Parathyroid adenoma (tissue), 2 donors: ENCODE measurements at regions not wholly inside any gene's neighbourhood (a gene's known extent, or its start where the extent isn't known, plus 50 kb on each side); places are given as distances from the start of the nearest gene placed in this dataset.

Source experiments
- H2AFZ ChIP-seq: fragments of 300-600 bp; sonication (generic); one replicate; pipeline ENCODE4 v1.7.0; 2017; ENCODE audit warnings: antibody characterized with exemption, mild to moderate bottlenecking
- H3K27ac ChIP-seq: fragments of 300-600 bp; sonication (generic); one replicate; pipeline ENCODE4 v1.7.0; 2017
- H3K27me3 ChIP-seq: fragments of 300-600 bp; sonication (generic); one replicate; pipeline ENCODE4 v1.7.0; 2017; ENCODE audit warnings: low read length; ENCODE audit not compliant: control insufficient read depth, insufficient read depth
- H3K36me3 ChIP-seq: fragments of 300-600 bp; sonication (generic); one replicate; pipeline ENCODE4 v1.7.0; 2017; ENCODE audit warnings: low read length; ENCODE audit not compliant: control insufficient read depth, insufficient read depth
- H3K4me1 ChIP-seq: fragments of 300-600 bp; sonication (generic); one replicate; pipeline ENCODE4 v1.7.0; 2017; ENCODE audit warnings: control low read depth
- H3K4me2 ChIP-seq: fragments of 300-600 bp; sonication (generic); one replicate; pipeline ENCODE4 v1.7.0; 2017; ENCODE audit warnings: low read length
- H3K4me3 ChIP-seq: fragments of 300-600 bp; sonication (generic); one replicate; pipeline ENCODE4 v1.7.0; 2017; ENCODE audit warnings: low read depth, low read length
- H3K79me2 ChIP-seq: fragments of 300-600 bp; sonication (generic); one replicate; pipeline ENCODE4 v1.7.0; 2017; ENCODE audit warnings: control low read depth
- H3K9ac ChIP-seq: fragments of 300-600 bp; sonication (generic); one replicate; pipeline ENCODE4 v1.7.0; 2017; ENCODE audit warnings: mild to moderate bottlenecking
- H3K9me3 ChIP-seq: fragments of 300-600 bp; sonication (generic); one replicate; pipeline ENCODE4 v1.7.0; 2017; ENCODE audit warnings: low read length; ENCODE audit not compliant: control insufficient read depth
- CTCF ChIP-seq: fragments of 300-600 bp; sonication (generic); IDR thresholded peaks from one replicate; pipeline ENCODE4 v1.7.0; 2017; ENCODE audit warnings: antibody characterized with exemption, mild to moderate bottlenecking
- donor health status: primary hyperparathyroidism.

GRCh38 chr11:109769858-109770257, 323.3 kb upstream of the ZC3H12C start:
- H3K79me2 ChIP-seq, result no peaks in the 10 kb centered on the region
- no peak overlapping the region for H3K4me3 ChIP-seq
- H3K4me1 ChIP-seq, result no peaks in the 10 kb centered on the region
- TF ChIP-seq CTCF, result no peak
- no peak overlapping the region for H3K9ac ChIP-seq
- no peak overlapping the region for H3K4me2 ChIP-seq
- H3K36me3 ChIP-seq, result no peaks in the 10 kb centered on the region
- H3K27ac ChIP-seq, result no peak overlapping the region
- no peaks in the 10 kb centered on the region for H3K27me3 ChIP-seq
- no peak overlapping the region for H2AFZ ChIP-seq
- no peaks in the 10 kb centered on the region for H3K9me3 ChIP-seq

- H2AFZ ChIP-seq, result no peak overlapping the region
- no peak overlapping the region for H3K4me3 ChIP-seq
- no peaks in the 10 kb centered on the region for H3K27me3 ChIP-seq
- TF ChIP-seq CTCF, result no peak
- H3K9me3 ChIP-seq, result no peaks in the 10 kb centered on the region
- H3K4me2 ChIP-seq, result no peak overlapping the region
- H3K36me3 ChIP-seq, result no peaks in the 10 kb centered on the region
- H3K4me1 ChIP-seq, result no peaks in the 10 kb centered on the region
- no peak overlapping the region for H3K27ac ChIP-seq
- no peak overlapping the region for H3K9ac ChIP-seq
- no peaks in the 10 kb centered on the region for H3K79me2 ChIP-seq
These were observed 322.9 kb upstream of the ZC3H12C start for GRCh38 chr11:109770323-109770722.

- H3K79me2 ChIP-seq, result no peaks in the 10 kb centered on the region
- no peak overlapping the region for H3K9ac ChIP-seq
- H3K4me1 ChIP-seq, result no peaks in the 10 kb centered on the region
- no peak overlapping the region for H3K4me3 ChIP-seq
- H3K27me3 ChIP-seq, result no peaks in the 10 kb centered on the region
- H3K9me3 ChIP-seq, result no peaks in the 10 kb centered on the region
- no peak for TF ChIP-seq CTCF
- H2AFZ ChIP-seq, result no peak overlapping the region
- H3K27ac ChIP-seq, result no peak overlapping the region
- H3K4me2 ChIP-seq, result no peak overlapping the region
- no peaks in the 10 kb centered on the region for H3K36me3 ChIP-seq
These were observed 320.3 kb upstream of the ZC3H12C start for GRCh38 chr11:109772892-109773291.

- Histone ChIP-seq H3K27me3 (no peaks in the 10 kb centered on the region), H3K79me2 (no peaks in the 10 kb centered on the region), H3K4me1 (no peaks in the 10 kb centered on the region), H3K9ac (no peak overlapping the region), H3K36me3 (no peaks in the 10 kb centered on the region), H3K4me2 (no peak overlapping the region), H3K4me3 (no peak overlapping the region), H2AFZ (no peak overlapping the region), H3K9me3 (no peaks in the 10 kb centered on the region), H3K27ac (no peak overlapping the region)
- TF ChIP-seq CTCF, result no peak
These were observed 317.5 kb upstream of the ZC3H12C start for GRCh38 chr11:109775686-109776085.

- no peaks in the 10 kb centered on the region for H3K4me1 ChIP-seq
- H3K27ac ChIP-seq, result no peak overlapping the region
- H3K36me3 ChIP-seq, result no peaks in the 10 kb centered on the region
- no peaks in the 10 kb centered on the region for H3K27me3 ChIP-seq
- no peak overlapping the region for H2AFZ ChIP-seq
- no peak overlapping the region for H3K4me2 ChIP-seq
- H3K79me2 ChIP-seq, result no peaks in the 10 kb centered on the region
- H3K4me3 ChIP-seq, result no peak overlapping the region
- H3K9ac ChIP-seq, result no peak overlapping the region
- no peak for TF ChIP-seq CTCF
- H3K9me3 ChIP-seq, result no peaks in the 10 kb centered on the region
These were observed 310.2 kb upstream of the ZC3H12C start for GRCh38 chr11:109783014-109783413.
